HPDE6-E6E7 (cell line): ENCODE measurements at regions not wholly inside any gene's neighbourhood (a gene's known extent, or its start where the extent isn't known, plus 50 kb on each side); places are given as distances from the start of the nearest gene placed in this dataset.

ENCODE experiments used
- DNase-seq: peaks from one replicate; pipeline ENCODE4 v3.0.0; 2011; ENCODE audit warnings: missing footprints; ENCODE audit errors: extremely low spot score

DNA sequence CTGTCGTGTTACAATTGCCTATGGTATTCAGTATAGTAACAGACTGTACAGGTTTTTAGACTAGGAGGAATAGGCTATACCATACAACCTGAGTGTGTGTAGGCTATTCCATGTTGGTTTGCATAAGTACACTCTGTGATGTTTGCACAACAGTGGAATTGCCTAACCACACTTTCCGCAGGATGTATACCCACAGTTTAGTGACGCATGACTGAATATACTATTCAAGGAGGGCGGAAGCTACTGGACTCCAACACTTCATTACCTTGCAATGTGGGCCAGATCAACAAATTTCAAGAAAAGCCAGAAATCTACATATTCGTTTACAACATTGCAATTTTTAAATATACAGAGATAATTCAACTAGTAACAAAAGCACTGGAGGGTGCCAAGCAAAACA is 317.2 kb downstream of the PDGFC start:
- DNase-seq, result no peak

DNA sequence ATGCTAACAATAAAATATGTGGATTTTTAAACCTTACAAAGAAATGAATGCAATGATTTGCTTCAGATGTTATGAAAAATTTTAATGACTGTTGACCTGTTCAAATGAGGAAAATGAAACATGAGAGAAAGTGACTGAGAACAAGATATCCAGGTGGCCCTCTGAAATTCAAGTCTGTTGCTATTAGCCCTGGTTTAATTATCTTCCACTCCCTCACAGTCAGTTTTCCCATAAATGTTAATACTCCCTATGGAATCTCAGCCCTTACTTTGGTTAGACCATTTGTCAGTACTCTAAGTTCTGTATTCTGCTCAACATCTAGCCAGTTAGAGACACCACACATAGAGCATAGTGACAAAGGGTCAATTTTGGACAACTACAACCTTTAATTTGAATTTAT is 327.8 kb downstream of the PDGFC start:
- no peak for DNase-seq

DNA sequence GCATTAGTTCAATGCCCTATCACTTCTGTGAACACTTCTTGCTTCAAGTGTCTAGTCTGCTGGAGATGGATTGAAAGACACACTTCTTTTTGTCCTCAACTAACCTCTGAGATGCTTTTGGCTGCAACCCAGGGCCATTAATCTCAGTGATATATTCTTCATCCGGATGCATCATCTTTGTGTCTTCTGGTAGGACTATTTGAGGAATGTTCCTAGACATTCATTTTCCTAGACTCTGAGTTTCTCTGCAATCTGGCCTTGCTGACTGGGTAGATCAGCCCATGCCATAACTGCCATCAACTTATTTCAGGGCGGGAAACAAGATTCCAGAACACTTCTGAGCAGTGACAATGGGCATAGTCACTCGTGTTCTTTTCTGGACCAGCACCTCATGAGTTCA is 329.4 kb downstream of the PDGFC start:
- DNase-seq, result no peak

- no peak for DNase-seq
Observed at GRCh38 chr4:156638925-156639605, 332.5 kb downstream of the PDGFC start.

DNA sequence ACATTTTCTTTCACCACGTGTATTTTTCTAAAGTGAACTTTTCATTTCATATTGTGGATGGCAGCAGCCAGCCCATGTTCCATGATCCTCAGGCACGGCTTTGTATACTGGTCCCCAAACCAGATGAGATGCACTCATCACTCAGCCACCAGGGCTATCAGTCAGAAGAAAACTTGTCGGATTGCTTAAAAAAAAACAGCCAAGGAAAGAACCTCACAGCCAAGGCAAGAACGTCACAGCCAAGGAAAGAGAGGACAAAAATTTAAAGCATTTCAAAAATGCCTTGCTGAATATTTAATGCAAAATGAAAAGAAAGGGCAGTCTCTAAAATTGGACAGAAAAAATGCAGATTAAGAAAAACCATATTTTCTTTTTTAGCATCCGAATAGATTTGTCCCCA is 333.3 kb downstream of the PDGFC start:
- DNase-seq, result no peak

- DNase-seq, result no peak
Observed at GRCh38 chr4:156636381-156636780, 335.2 kb downstream of the PDGFC start.

DNA sequence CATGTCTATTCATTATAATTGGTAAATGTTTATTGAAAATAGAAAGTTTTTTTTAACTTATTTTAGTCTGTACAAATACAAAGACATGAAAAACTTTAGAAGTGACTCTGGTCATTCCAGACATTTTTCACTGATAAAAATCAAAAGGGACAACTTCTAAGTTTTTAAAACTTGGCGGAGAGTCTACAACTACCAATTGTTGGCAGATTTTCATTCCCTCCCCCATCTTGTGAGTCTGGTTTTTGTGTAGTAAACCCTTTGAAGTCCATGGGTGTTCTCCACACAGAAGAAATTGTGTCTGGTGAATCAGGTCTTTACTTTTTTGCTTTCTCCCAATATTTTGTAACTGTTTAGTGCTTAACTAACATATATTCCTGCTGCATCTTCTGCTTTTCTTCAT is 336.5 kb downstream of the PDGFC start:
- DNase-seq, result no peak

GRCh38 chr4:156634612-156635011 is 337.0 kb downstream of the PDGFC start:
- no peak for DNase-seq

DNA sequence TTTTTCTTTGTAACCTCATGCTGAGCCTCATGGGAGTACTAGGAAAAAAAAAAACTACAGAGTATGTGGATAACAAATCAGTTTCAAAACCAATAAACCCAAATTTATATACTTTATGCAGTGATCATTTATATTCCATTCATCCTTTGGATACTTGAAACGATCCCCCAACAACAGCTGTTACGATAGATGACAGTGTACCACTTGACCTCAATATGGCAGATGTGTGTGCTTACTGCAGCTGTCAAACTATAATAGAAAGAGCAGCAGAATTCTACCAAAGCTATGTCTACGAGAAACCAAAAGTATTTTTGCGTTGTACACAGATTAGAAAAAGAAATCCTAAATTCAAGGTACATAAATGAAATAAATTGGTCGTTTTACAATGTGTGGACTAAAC is 337.8 kb downstream of the PDGFC start:
- no peak for DNase-seq

GRCh38 chr4:156628858-156629257 is 342.7 kb downstream of the PDGFC start:
- no peak for DNase-seq

DNA sequence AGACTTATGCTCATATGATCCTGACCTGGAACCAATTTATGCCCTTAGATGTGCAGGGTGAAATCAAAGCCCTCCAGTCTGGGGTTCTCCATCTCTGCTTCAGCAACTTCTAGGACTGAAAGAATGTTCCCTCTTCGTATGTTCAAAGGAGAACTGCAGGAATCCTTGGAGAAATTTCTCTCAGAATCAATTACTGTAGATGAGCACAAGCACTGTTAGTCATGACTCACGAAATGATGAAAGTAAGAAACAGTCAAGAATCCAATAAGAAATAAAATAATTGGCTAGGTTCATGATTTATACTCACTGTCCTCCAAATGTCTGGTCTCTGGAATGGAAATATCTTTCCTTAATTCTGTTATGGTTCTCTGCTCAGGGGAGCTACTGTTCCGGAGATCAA is 348.2 kb downstream of the PDGFC start:
- no peak for DNase-seq

- no peak for DNase-seq
Observed at GRCh38 chr4:156620786-156621185, 350.8 kb downstream of the PDGFC start.

- no peak for DNase-seq
Observed at GRCh38 chr4:156619154-156619934, 352.3 kb downstream of the PDGFC start.

DNA sequence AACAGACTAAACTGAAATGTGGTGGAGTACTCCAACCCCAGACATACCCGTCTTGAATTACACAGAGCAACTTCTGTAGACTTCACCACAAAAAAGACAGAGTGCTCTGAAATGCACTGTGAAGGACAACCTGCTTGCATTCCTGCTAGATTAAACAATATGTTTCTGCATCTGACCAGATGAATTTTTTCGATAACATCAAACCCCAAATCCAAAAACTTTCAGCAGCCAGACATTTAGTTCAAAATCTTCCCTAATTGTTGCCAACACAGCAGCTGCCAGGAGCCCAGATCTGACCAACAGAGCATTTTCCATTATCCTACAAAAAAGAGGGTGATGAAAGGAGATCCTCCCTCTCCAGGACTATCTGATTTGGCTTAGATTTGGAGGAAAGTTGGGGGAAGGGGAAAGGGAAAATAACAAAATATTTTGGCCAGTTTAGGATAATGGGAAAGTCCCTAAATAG is 356.5 kb downstream of the PDGFC start:
- DNase-seq, result no peak

DNA sequence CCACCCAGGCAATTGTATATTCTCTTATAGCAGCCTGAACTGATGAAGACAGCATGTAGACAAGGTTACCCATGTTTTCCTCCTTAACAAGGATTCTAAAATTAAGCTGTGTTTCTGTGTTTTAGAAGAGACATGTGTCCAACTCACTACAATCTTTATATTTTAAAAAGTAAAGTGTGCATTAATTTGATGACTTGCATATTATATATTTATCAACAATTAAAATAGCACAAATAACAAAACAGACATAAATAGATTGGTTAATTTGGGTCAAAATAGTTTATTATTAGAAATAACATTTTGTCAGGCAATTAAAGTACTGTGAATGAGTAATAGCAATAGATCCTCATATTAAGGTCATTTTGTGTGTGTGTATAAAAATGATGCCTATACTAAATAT is 357.1 kb downstream of the PDGFC start:
- no peak for DNase-seq

- no peak for DNase-seq
Observed at GRCh38 chr4:156609421-156609820, 362.2 kb downstream of the PDGFC start.

- no peak for DNase-seq
Observed at GRCh38 chr4:156608651-156609050, 362.9 kb downstream of the PDGFC start.

- DNase-seq, result no peak
Observed at GRCh38 chr4:156607478-156607857, 364.1 kb downstream of the PDGFC start.

- DNase-seq, result no peak
Observed at GRCh38 chr4:156606554-156607477, 364.8 kb downstream of the PDGFC start.

DNA sequence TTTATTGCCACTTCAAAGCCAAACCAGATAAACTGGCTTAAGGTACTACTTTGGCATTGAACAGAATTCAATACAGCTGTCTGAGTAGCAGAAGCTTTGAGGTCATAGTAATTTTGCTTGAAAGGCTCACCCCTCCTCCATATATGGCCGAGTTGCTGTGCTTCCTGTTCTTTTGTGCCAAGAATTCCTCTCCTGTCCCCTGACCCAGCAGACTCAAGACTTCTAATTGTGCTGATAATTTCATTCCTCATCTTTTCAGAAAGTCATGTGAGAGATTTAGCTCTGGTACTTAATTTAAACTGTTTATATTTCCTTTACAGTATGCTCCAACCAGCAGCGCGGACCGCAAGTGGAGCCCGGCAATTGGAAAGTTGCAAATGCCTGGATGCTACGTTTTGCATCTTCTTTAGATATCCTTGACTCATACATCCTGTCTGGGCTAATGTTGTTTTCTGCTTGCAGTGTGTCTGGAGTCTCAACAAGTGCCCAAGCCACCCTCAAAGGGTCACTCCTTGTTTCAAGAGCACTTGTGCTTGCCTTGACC is 373.4 kb downstream of the PDGFC start:
- DNase-seq, result no peak

GRCh38 chr4:156596706-156597329 is 374.8 kb downstream of the PDGFC start:
- no peak for DNase-seq

DNA sequence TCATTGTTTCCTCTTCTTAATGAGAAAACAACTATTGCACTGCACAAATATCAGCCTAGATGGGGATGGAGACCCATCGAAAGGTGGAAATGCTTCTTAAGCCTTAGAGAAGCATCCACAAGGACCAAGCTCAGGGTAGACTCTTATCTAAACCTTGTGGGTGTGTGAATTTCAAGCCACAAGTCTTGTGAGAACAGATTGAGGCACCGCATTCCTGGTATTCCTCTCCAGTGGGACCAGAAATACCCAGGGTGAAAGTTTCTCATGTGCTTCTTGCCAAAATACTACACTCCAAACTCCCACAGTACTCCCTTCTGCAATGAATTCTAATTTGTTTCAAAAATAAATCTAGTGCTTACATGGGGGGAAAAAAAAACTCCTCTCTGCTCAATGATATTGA is 375.6 kb downstream of the PDGFC start:
- no peak for DNase-seq
